HG03025 (cell line): ENCODE measurements at regions not wholly inside any gene's neighbourhood (a gene's known extent, or its start where the extent isn't known, plus 50 kb on each side); places are given as distances from the start of the nearest gene placed in this dataset.
A peak's percentile ranks its signal among the peaks of the same experiment; 100 is the strongest.
"Not testable (repeated sequence)": the region's sequence is repeated elsewhere in the genome, so short reads cannot be mapped to it uniquely, and the experiment has no call there.

Experiments used
- ATAC-seq: cut with Tn5 transposase; IDR thresholded peaks from one replicate; pipeline ENCODE4 v1.9.1; 2021; ENCODE audit warnings: mild to moderate bottlenecking, moderate library complexity; ENCODE audit not compliant: unreplicated experiment, low FRiP score

DNA sequence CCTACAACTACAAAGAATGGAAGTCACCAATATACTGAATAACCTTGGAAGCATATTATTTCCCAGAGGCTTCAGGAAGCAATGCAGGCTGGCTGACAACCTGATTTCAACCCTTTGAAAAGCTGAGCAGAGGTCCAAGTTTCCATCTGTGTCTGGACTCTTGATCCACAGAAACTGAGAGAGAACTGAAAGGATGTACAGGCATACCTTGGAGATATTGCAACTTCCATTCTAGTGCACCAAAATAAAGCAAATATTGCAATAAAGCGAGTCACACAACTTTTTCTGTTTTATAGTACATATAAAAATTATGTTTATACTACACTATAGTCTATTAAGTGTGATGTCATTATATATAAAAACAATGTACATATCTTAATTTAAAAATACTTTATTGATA, 85.3 kb downstream of the TYW3 start:
- ATAC-seq = no peak

DNA sequence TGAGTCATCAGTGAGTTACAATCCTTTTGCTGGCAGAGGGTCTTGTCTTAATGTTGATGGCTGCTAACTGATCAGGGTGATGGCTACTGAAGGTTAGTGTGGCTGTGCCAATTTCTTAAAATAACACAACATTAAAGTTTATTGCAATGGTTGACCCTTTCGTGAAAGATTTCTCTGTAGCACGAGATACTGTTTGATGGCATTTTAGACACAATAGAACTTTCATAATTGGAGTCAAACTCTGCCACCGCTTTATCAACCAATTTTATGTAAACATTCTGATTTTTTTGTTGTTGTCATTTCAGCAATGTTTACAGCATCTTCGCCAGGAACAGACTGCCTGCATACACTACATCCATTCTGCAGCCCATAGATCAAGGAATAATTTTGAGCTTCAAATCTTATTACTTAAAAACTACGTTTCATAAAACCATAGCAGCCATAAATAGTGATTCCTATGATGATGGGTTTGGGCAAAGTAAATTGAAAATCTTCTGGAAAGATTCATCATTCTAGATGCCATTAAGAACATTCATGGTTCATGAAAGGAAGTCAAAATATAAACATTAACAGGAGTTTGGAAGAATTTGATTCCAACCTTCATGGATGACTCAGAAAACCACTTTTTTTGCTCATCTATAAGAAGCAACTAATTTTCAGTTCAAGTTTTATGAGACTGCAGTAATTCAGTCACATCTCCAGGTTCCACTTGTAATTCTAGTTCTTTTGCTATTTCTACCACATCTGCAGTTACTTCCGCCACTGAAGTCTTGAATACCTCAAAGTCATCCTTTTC, 85.9 kb downstream of the TYW3 start:
- no peak for ATAC-seq

DNA sequence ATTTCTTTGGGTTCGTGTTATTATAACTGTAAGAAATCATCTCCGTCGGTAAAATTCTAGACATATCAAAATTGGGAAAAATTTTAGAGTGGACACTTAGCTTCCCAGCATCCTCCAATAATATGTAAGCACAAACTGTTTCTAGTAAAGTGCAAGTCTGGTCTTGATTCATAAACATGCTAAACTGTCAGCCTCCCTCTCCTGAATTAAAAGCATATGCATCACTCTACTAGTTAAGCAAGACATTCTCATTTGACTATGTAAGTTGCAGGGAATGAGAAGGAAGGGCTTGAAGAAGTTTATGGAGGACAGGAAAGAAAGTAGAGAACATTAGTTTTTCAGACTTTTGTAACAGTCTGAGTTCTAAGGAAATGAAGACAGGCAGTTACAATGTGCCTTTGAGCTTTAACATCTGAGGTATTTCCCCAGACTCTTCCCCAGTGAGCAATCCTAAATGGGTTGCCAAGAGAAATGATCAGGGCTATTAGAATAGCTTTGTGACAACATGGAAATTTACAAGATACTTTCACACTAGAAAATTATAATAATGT, 90.0 kb downstream of the TYW3 start:
- ATAC-seq = no peak

DNA sequence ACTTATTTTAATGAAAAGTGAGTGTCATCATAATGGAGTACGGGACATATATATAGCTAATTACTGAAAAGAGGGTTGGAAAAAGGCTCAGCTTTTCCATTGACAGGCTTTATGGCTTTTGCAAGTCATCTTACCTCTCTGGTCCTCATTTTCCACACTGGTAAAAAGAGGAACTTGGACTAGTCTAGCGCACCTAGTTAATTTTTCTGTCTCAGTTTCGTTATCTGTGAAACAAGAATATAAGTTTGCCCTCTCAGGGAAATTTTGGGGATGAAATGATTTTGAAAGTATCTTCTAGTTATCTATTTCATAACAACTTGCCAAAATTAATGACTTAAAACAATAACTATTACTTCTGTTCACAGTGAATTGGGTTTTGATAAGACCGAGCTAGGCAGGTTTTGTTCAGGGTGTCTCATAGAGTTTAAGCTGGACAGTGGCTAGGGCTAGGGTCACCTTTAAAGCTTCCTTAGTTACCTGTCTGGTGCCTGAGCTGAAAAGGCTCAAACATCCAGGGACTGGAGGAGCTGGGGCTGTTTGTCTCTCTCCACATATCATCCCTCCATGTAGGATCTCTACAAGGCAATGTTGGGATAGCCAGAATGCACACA, 91.7 kb downstream of the TYW3 start:
- peak; percentile 91 for ATAC-seq

DNA sequence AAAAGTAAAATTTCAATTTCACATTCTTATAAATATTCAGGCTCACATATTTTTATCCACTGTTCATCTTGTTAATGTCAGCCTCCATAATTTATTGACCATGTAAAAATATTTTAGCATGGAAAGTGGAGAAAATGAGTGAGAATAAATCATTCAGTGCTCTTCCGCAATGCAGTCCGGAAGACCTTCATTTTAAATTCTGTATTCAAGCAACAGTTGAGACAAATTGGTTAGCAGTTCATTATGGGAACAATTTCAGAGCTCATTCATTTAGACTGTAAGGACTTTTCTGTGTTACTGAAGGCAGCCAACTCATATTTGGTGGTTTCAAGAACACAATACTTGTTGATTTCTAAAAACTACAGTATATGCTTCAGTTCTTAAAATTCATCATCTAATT, 97.8 kb downstream of the TYW3 start:
- ATAC-seq = no peak

DNA sequence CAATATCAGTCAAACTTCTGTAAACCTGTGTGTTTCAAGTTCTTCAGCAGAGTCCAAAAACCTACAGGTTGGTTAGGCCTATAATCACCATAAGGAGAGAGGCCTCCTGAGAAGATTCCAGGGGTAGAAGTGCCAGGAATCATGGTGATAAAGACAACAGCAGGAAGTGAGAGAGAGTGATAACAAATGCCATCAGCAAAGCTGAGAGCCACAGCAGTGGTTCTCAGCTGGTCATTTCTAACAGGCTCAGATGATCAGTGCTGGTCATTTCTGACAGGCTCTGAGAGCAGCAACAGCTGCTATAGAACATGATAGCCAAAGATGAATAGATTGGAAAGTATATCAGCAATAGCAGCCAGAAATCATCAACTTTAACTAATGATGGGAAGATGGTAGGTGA, 101.3 kb downstream of the TYW3 start:
- ATAC-seq = no peak

DNA sequence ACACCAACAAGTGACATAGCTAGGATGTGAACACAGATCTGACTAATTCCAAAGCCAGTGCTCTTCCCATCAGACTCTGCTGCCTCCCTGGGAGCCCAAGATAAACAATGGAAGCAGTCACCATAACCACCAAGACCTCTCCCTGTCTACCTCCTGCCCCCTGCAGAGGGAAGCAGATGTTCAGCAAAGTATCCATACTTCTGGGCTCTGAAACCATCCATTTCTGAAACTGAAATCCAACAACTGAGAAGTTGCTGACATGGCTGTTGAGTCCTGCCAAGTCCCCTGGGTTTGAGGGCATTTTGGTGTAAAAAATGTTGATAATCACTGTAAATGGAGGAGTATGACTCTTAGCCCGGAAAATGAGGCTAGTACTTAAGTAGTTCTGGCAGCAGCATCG, 102.1 kb downstream of the TYW3 start:
- ATAC-seq = no peak

DNA sequence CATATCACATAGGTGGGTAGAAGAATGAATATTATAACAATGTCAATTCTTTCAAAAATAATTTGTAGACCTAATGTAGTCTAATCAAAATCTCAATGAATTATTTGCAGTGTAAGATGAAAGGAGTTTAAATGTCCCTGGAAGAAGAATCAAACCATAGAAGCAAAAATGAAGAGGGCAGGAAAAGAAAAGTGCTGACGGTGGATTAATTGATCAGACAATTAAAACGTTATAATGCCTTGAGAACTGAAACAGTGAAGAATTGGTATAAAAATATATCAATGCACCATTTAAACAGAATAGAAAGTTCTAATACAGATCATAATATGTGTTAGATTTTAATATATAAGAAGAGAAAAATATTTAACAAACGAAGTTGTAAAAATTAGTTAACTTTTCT, 109.8 kb downstream of the TYW3 start:
- ATAC-seq = no peak

DNA sequence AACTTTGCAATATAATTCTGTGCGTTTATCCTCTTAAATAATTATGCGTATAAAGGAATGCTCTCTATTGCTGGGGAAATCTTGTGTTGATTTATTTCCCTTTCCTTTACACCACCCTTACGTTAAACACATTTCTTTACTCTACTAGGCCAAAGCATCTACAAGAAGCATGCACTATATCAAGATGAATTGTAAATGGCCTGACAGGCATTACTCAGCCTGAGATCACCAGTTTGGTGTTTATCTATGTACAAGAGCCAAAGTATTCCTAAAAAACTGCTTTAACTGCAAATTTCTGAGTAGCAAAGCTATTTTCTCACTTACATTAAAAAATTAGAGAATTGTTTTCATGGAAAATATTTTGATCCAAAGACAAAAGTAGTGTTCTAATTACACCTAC, 114.8 kb downstream of the TYW3 start:
- no peak for ATAC-seq

DNA sequence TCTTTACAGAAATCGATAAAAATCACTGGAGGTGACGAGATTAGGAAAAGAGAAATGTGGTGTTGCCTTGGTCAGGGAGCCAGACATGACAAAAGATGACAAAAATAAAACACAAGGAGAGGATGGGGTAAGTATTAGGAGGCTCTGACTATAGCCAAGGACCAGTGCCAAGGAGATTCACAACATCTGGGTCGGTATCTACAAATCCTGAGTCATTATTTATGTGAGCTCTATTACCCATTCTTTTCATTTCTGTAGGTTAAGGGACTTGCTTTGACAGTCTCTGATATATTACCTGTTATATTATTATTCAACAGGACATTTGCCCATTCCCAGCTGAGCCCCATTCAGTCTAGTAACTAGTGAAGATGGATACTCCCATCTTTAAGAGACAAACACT, 120.8 kb downstream of the TYW3 start:
- no peak for ATAC-seq

DNA sequence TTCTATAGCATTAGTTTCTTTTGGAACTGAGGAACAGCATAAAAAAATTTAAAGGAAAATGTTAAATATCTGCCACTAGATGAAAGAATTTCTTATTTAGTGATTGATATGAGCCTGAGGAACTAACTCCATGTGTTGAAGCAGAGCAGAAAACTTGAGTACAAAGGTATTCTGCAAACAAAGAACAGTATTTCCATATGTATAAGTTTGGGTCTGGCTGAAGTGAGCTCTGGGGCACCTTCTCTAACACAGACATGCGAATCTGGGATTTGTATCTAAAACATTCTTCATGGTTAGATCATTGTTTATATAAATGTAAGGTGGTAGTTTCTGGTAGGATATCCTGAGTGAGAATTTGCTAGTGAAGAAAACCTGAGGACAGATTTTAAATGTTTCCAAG, 123.2 kb downstream of the TYW3 start:
- no peak for ATAC-seq

DNA sequence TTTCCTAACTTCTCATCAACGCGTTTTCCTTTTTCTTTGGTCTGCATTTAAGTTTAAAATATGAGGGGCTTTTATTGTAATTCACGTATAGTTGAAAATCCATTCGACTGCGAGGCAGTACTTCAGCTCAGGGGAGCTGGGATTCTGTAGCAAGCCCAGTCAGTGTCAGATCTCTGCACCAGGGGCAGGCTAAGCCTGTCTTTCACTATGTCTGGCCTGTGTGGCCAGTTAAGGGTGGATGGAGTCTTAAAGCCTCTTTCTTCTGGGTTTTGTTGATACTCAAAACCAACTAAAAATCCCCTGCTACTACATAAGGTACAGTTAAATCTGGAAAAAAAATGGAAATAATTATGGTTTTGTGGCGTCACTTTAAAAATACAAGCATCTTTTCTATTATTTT, 124.7 kb downstream of the TYW3 start:
- ATAC-seq = no peak

DNA sequence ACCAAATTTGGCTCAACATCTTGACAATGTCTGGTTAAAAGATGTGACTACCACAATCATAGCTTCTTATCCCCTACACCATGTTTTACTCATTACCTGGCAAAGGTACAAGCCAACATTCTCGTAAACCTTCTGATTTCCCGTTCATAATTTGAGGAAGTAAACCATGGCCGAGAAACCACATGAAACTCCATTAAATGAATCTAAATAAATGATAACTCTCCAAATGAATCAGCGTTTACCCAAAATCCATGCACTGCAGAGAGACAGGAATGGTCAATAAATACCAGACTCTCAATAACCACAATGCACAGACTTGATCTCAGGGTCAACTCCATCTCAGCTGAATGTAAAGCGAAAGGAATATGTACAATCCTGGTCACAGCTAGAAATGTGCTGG, 125.2 kb downstream of the TYW3 start:
- peak; percentile 43 for ATAC-seq

DNA sequence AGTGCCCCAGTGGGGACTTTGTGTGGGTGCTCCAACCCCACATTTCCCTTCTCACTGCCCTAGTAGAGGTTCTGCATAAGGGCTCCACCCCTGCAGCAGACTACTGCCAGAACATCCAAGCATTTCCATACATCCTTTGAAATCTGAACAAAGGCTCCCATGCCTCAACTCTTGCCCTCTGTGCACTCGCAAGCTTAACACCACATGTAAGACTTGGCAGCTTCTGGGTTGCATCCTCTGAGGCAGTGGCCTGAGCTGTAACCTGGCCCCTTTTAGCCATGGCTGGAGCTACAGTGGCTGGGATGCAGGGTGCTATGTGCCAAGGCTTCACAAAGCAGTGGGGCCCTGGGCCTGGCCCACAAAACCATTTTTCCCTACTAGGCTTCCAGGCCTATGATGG, 128.9 kb downstream of the TYW3 start:
- no peak for ATAC-seq

DNA sequence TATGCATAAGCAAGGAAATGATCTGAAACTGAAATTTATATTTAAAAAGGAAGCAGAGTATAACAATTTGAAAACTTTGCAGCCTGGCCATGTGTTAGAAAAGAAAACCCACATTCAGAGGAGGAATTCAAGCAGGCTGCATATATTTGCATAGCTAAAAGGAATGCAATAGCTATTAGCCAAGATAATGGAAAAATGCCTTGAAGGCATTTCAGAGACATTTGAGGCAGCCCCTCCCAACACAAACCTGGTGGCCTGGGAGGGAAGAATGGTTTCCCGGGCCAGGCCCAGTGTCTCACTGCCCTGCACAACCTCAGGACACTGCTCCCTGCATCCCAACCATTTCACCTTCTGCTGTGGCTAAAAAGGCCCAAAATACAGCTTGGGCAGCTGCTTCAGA, 136.8 kb downstream of the TYW3 start:
- ATAC-seq = no peak

DNA sequence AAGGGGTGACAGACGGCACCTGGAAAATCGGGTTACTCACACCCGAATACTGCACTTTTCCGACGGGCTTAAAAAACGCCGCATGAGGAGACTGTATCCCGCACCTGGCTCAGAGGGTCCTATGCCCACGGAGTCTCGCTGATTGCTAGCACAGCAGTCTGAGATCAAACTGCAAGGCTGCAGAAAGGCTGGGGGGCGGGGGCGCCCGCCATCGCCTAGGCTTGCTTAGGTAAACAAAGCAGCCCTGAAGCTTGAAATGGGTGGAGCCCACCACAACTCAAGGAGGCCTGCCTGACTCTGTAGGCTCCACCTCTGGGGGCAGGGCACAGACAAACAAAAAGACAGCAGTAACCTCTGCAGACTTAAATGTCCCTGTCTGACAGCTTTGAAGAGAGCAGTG, 144.4 kb downstream of the TYW3 start:
- not testable (repeated sequence) for ATAC-seq

DNA sequence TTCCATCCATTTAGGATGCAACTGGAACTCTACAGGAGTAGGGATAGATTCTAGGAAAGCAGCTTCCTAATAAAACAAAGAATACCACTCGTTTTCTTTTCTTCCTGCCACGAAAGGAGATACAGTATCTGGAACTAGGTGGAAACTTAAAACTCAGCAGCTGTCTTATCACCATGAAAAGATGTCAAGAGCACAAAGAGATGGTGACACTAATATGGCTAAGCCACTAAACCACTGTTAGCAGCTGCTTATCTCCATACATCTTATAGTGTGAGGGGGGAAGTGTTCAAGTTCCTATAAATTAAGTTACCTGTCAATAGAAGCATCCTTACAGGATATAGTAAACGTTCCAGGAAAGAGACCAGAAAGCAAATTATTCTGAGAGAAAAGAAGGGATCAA, 162.5 kb downstream of the TYW3 start:
- no peak for ATAC-seq

DNA sequence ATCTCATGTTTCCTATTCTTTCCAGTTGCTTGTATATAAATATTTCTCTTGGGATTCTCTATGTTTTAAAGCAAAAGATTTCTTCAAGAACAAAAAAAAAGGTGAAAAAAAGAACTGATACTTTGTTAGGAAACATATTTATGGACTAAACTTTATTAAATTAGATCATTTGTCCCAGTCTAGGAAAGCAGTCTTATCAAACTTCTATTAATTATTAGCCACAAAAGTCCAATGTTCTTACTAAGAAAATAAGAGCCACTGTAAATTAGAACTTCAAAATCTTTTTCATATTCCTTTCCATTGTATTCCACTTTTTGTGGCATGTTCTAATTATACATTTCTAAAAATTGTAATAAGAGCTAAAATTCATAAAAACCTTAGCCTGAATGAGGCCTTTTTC, 175.2 kb downstream of the TYW3 start:
- ATAC-seq = no peak

DNA sequence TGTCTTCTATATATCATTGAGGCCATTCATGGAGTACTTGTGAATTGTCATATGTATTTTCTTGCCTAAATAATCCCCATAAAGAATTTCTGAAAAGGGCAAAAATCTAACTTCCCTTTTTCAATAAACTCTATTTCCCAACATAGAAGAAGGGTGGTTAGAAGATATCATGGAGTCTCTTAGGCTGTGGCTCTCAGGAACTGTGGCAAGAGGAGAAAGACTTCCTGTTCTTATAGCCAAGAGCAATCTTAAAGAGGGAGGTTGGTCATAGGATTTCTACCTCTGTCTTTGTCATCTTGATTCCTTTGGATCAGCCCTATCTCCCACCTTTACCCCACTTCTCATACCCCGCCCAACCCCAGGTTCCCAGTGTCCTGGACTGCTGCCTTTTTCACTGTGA, 175.8 kb downstream of the TYW3 start:
- ATAC-seq = no peak

DNA sequence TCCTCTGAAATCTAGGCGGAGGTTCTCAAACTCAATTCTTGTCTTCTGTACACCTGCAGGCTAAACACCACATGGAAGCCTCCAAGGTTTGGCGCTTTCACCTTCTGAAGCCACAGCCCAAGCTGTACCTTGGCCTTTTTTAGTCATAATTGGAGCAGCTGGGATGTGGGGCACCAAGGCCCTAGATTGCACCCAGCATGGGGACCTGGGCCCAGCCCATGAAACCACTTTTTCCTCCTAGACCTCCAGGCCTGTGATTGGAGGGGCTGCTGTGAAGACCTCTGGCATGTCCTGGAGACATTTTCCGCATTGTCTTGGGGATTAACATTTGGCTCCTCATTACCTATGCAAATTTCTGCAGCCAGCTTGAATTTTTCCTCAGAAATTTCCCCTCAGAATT, 181.0 kb downstream of the TYW3 start:
- ATAC-seq = no peak

DNA sequence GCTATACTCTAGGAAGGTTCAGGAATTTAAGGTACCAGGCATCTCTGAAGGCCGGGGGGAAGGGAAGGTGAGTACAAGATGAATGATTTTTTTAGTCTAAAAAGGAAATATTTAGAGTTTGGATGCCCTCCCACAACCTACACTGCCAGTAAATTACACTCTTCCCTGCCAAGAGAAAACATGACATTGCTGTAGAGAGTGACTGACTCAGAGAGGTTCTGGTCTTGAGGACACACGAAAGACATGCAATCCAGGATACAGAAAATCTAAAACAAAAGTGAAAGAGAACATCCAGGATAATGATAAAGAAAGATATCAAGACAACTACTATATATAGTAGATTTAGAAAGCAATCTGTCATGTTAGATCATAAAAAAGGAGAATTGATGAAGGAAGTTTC, 200.5 kb downstream of the TYW3 start:
- no peak for ATAC-seq

DNA sequence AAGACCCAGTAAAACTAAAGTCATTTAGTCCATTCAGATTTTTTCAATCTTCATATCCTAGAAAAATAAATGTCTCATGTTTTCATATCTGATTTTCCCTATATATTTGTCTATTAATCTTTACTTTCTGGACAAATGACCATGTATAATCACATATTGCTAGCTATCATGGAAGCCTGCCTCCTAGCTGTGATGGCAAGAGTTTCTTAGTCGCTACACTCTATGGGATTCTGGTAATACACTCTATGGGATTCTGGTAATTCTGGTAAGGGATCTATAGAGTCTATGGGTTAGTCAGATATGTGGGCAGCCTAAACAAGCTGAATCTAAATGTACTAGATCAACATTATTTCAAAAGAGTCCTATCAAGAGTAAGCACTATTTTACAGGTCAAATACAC, 198.7 kb upstream of the LHX8 start:
- ATAC-seq = no peak
